GM18519 (cell line): ENCODE measurements at regions not wholly inside any gene's neighbourhood (a gene's known extent, or its start where the extent isn't known, plus 50 kb on each side); places are given as distances from the start of the nearest gene placed in this dataset.

Experiments
- ATAC-seq: cut with Tn5 transposase; IDR thresholded peaks from one replicate; pipeline ENCODE4 v1.9.1; 2021; ENCODE audit warnings: mild to moderate bottlenecking, moderate library complexity; ENCODE audit not compliant: unreplicated experiment, low FRiP score

- ATAC-seq = no peak
Measured at GRCh38 chr6:22621701-22622100, 52.3 kb downstream of the HDGFL1 start.

- no peak for ATAC-seq
Measured at GRCh38 chr6:22622351-22622750, 53.0 kb downstream of the HDGFL1 start.

- no peak for ATAC-seq
Measured at GRCh38 chr6:22622813-22623212, 53.4 kb downstream of the HDGFL1 start.

- no peak for ATAC-seq
Measured at GRCh38 chr6:22627644-22628043, 58.3 kb downstream of the HDGFL1 start.

GRCh38 chr6:22631091-22631490, 61.7 kb downstream of the HDGFL1 start:
- ATAC-seq = no peak

GRCh38 chr6:22632581-22633145, 63.3 kb downstream of the HDGFL1 start:
- no peak for ATAC-seq

GRCh38 chr6:22636452-22636851, 67.1 kb downstream of the HDGFL1 start:
- no peak for ATAC-seq

- no peak for ATAC-seq
Measured at GRCh38 chr6:22637782-22638181, 68.4 kb downstream of the HDGFL1 start.

GRCh38 chr6:22638320-22638719, 69.0 kb downstream of the HDGFL1 start:
- ATAC-seq = no peak

- no peak for ATAC-seq
Measured at GRCh38 chr6:22642254-22642653, 72.9 kb downstream of the HDGFL1 start.

GRCh38 chr6:22643780-22644179, 74.4 kb downstream of the HDGFL1 start:
- ATAC-seq = no peak

GRCh38 chr6:22647719-22648118, 78.4 kb downstream of the HDGFL1 start:
- ATAC-seq = no peak

GRCh38 chr6:22651731-22652130, 82.4 kb downstream of the HDGFL1 start:
- no peak for ATAC-seq

- no peak for ATAC-seq
Measured at GRCh38 chr6:22653980-22654610, 84.7 kb downstream of the HDGFL1 start.

GRCh38 chr6:22656706-22657351, 87.5 kb downstream of the HDGFL1 start:
- no peak for ATAC-seq

GRCh38 chr6:22657352-22657980, 88.1 kb downstream of the HDGFL1 start:
- ATAC-seq = no peak

GRCh38 chr6:22658183-22658582, 88.8 kb downstream of the HDGFL1 start:
- no peak for ATAC-seq

GRCh38 chr6:22658934-22659333, 89.6 kb downstream of the HDGFL1 start:
- ATAC-seq = no peak

- no peak for ATAC-seq
Measured at GRCh38 chr6:22664968-22665367, 95.6 kb downstream of the HDGFL1 start.

- no peak for ATAC-seq
Measured at GRCh38 chr6:22666021-22666420, 96.7 kb downstream of the HDGFL1 start.

GRCh38 chr6:22666586-22666985, 97.2 kb downstream of the HDGFL1 start:
- no peak for ATAC-seq

- no peak for ATAC-seq
Measured at GRCh38 chr6:22667855-22668254, 98.5 kb downstream of the HDGFL1 start.
